ENCODE measurements at regions not wholly inside any gene's neighbourhood (a gene's known extent, or its start where the extent isn't known, plus 50 kb on each side); places are given as distances from the start of the nearest gene placed in this dataset.

DNA sequence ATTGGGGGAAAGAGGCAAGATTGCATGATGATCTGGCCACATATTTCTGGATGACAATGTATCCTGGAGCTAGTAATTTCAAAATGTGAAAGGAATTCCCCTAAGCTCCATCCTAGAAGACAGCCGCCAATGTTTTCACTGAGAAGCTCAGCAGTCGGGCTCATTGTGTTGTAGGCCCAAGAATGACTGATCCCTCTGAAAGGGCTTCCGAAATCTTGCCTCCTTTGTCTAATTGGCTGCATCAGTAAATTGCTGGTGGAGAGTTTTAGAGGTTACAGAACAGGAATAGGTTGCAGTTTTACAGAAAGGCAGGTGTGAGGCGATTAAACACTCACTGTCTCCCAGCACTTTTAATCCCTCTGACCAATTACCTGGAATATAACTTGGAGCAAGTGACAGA is 464.1 kb upstream of the SALL1 start:
- TF ChIP-seq, protein P1, sequence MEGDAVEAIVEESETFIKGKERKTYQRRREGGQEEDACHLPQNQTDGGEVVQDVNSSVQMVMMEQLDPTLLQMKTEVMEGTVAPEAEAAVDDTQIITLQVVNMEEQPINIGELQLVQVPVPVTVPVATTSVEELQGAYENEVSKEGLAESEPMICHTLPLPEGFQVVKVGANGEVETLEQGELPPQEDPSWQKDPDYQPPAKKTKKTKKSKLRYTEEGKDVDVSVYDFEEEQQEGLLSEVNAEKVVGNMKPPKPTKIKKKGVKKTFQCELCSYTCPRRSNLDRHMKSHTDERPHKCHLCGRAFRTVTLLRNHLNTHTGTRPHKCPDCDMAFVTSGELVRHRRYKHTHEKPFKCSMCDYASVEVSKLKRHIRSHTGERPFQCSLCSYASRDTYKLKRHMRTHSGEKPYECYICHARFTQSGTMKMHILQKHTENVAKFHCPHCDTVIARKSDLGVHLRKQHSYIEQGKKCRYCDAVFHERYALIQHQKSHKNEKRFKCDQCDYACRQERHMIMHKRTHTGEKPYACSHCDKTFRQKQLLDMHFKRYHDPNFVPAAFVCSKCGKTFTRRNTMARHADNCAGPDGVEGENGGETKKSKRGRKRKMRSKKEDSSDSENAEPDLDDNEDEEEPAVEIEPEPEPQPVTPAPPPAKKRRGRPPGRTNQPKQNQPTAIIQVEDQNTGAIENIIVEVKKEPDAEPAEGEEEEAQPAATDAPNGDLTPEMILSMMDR (conservative IDR thresholded peaks at IDR 0.05; ENCODE audit: control insufficient read depth, insufficient read depth, low read depth, low read length), result no peak
- no peak for DNase-seq (ENCODE audit: low read depth)
- H3K4me3 ChIP-seq (ENCODE audit: control insufficient read depth, low read depth, low read length), result no peak overlapping the region

DNA sequence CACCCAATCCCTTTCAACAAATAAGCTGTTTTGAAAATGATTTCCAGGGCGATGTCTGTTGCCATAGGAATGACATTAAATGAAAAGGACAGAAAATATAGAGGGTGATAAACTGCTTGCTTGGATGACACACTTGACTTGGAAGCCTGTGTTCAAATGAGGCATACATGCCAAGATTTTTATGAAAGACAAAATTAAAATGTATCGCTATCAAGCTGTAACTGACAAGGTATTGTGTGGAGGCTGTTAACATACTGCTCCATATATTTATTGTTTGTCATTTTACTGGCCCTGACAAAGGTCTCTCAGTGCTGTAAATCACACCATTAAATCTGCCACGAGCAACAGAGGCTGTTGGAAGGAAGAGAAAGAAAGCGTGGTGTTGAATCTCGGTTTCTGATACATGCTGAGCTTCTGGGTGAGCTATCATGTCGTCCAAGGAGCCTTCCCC is 456.2 kb upstream of the SALL1 start:
- no peak overlapping the region for H3K4me3 ChIP-seq (ENCODE audit: control insufficient read depth, low read depth, low read length)
- no peak for DNase-seq (ENCODE audit: low read depth)
- TF ChIP-seq, protein P1 (conservative IDR thresholded peaks at IDR 0.05; ENCODE audit: control insufficient read depth, insufficient read depth, low read depth, low read length), result no peak

DNA sequence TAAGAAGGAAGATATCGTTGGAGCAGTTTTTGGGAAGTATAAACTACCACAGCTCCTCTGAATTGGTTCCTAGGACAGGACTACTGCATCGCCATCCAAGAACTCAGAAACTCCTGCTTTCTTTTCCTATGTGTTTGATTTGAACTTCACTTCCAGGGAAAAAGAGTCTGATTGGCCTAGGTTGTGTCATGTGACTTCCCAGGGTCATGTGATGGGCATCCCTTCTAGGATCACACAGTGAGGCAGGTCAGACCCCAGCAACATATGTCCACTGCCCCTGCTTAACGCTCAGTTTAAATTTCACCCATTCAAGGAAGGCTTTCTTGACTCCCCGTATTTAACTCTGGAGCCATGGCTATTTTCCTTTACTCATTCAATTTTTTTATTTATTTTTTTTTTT is 445.2 kb upstream of the SALL1 start:
- DNase-seq (ENCODE audit: low read depth), result no peak
- TF ChIP-seq, protein P1 (conservative IDR thresholded peaks at IDR 0.05; ENCODE audit: control insufficient read depth, insufficient read depth, low read depth, low read length), result no peak
- no peak overlapping the region for H3K4me3 ChIP-seq (ENCODE audit: control insufficient read depth, low read depth, low read length)

DNA sequence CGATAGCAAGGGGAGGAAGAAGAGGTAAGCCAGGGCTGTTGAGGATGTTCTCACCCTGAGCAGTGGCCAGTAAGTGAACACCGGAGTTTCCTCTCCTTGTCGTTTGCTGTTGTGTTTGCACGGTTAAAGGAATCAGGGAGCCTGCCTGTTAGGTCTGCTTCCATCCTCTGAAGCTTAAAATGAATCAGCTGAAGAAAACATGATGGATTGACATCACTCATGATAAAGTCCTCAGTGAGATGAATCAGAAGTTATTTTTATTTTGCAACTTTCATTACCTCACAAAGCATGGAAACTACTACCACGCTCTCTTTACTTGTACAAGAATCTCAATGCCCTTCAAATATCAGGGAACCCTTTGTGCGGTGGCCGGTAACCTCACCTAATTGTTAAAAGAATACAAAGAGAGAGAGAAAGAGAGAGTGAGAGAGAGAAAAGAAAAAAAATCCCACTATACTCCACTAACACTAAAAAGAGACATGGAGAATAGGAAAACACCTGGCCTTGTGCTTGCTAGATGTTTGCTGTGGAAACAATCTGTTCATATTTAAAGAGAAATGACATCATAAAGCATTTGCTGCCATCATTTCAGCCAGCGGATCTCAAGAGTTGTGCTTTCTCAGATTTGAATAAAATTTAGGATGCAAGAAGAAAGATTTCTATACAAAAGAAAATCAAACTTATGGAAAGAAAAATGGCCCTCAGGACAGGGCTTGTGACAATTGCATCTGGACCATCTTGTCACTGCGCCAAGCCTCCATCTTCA is 441.6 kb upstream of the SALL1 start:
- DNase-seq (ENCODE audit: low read depth), result peak; percentile 21
- TF ChIP-seq, protein P1 (conservative IDR thresholded peaks at IDR 0.05; ENCODE audit: control insufficient read depth, insufficient read depth, low read depth, low read length), result no peak
- no peak overlapping the region for H3K4me3 ChIP-seq (ENCODE audit: control insufficient read depth, low read depth, low read length)

DNA sequence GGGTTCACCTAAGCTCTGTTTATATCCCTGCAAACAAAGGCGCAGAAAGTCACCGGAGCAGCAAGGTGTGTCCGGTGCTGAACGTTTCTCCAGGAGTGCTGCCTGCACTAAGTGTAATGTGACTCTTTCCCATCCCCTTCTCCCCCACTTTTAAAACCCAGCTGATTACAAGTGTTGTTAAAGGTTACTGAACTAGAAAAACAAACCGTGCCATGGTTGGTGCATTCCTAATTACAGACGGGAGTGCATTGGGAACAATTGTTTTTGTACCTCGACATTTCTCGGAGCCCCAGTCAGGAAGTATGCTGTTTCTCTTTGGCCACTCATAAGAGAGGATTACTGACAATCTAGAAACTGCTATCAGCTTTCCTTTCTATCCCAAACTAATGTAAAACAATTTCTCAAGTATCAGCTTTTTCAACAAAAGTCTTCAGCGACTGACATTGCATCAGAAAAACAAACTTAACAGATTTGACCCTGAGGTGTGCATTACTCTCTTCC is 441.0 kb upstream of the SALL1 start:
- no peak overlapping the region for H3K4me3 ChIP-seq (ENCODE audit: control insufficient read depth, low read depth, low read length)

DNA sequence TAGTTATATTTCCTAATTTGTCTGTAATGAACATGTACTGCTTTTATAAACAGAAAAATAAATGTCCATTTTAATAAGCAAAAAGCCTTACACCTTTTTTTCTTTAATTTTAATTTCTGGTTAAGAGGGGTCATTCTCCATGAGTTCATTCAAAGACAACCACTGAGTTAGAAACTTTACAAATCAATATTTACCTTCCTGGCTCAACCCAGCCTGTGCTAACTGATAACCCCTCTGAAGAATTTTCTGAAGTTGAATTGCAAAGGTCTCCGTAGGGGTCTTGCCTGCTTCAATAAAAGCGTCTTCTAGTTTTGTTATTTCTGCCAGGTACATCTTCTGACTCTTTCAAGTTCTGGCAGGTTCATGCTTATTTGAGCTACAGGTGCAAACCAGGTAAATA is 440.4 kb upstream of the SALL1 start:
- TF ChIP-seq, protein P1 (conservative IDR thresholded peaks at IDR 0.05; ENCODE audit: control insufficient read depth, insufficient read depth, low read depth, low read length), result no peak
- no peak for DNase-seq (ENCODE audit: low read depth)
- H3K4me3 ChIP-seq (ENCODE audit: control insufficient read depth, low read depth, low read length), result no peak overlapping the region

More for the DNA sequence above, 441.0 kb upstream of the SALL1 start:
- no peak for DNase-seq (ENCODE audit: low read depth)
- TF ChIP-seq, protein P1 (conservative IDR thresholded peaks at IDR 0.05; ENCODE audit: control insufficient read depth, insufficient read depth, low read depth, low read length), result no peak
